HG02623 (cell line): ENCODE measurements at regions not wholly inside any gene's neighbourhood (a gene's known extent, or its start where the extent isn't known, plus 50 kb on each side); places are given as distances from the start of the nearest gene placed in this dataset.
"Not testable (repeated sequence)": the region's sequence is repeated elsewhere in the genome, so short reads cannot be mapped to it uniquely, and the experiment has no call there.

Experiments
- ATAC-seq: cut with Tn5 transposase; IDR thresholded peaks from one replicate; pipeline ENCODE4 v1.9.1; 2021; ENCODE audit warnings: moderate library complexity; ENCODE audit not compliant: unreplicated experiment

- no peak for ATAC-seq
Observed at GRCh38 chr6:121682666-121683065, 247.2 kb downstream of the GJA1 start.

- not testable (repeated sequence) for ATAC-seq
Observed at GRCh38 chr6:121685806-121686205, 250.4 kb downstream of the GJA1 start.

- ATAC-seq = no peak
Observed at GRCh38 chr6:121686611-121687023, 251.2 kb downstream of the GJA1 start.

- no peak for ATAC-seq
Observed at GRCh38 chr6:121688974-121689373, 253.5 kb downstream of the GJA1 start.

GRCh38 chr6:121691126-121691551 is 255.7 kb downstream of the GJA1 start:
- no peak for ATAC-seq

- no peak for ATAC-seq
Observed at GRCh38 chr6:121694389-121694788, 258.9 kb downstream of the GJA1 start.

GRCh38 chr6:121694801-121695251 is 259.4 kb downstream of the GJA1 start:
- no peak for ATAC-seq

- ATAC-seq = no peak
Observed at GRCh38 chr6:121695329-121695728, 259.9 kb downstream of the GJA1 start.

- no peak for ATAC-seq
Observed at GRCh38 chr6:121697921-121698320, 262.5 kb downstream of the GJA1 start.

- ATAC-seq = no peak
Observed at GRCh38 chr6:121698617-121699016, 263.2 kb downstream of the GJA1 start.

GRCh38 chr6:121703129-121703528 is 267.7 kb downstream of the GJA1 start:
- not testable (repeated sequence) for ATAC-seq

GRCh38 chr6:121711472-121711871 is 276.0 kb downstream of the GJA1 start:
- ATAC-seq = no peak

- ATAC-seq = no peak
Observed at GRCh38 chr6:121717686-121718085, 282.2 kb downstream of the GJA1 start.

- not testable (repeated sequence) for ATAC-seq
Observed at GRCh38 chr6:121720867-121721266, 285.4 kb downstream of the GJA1 start.

GRCh38 chr6:121723623-121724022 is 288.2 kb downstream of the GJA1 start:
- ATAC-seq = no peak

- no peak for ATAC-seq
Observed at GRCh38 chr6:121724576-121724975, 289.1 kb downstream of the GJA1 start.

- ATAC-seq = no peak
Observed at GRCh38 chr6:121726596-121726995, 291.1 kb downstream of the GJA1 start.

GRCh38 chr6:121730616-121731015 is 295.2 kb downstream of the GJA1 start:
- no peak for ATAC-seq

- ATAC-seq = no peak
Observed at GRCh38 chr6:121731381-121731780, 295.9 kb downstream of the GJA1 start.

GRCh38 chr6:121732641-121733040 is 297.2 kb downstream of the GJA1 start:
- ATAC-seq = no peak

- no peak for ATAC-seq
Observed at GRCh38 chr6:121733234-121733633, 297.8 kb downstream of the GJA1 start.

- ATAC-seq = not testable (repeated sequence)
Observed at GRCh38 chr6:121740188-121740587, 304.7 kb downstream of the GJA1 start.

- no peak for ATAC-seq
Observed at GRCh38 chr6:121743691-121744090, 308.2 kb downstream of the GJA1 start.

- no peak for ATAC-seq
Observed at GRCh38 chr6:121748376-121748775, 312.9 kb downstream of the GJA1 start.
